Mononuclear cell (primary cell): ENCODE measurements at regions not wholly inside any gene's neighbourhood (a gene's known extent, or its start where the extent isn't known, plus 50 kb on each side); places are given as distances from the start of the nearest gene placed in this dataset.

ENCODE experiments used
- H3K27me3 ChIP-seq: 2 replicates; pipeline ENCODE4 v1.6.0; 2011; ENCODE audit warnings: low read length, control low read depth; ENCODE audit not compliant: insufficient read depth
- H3K4me1 ChIP-seq: 2 replicates; pipeline ENCODE4 v1.5.1; 2011; ENCODE audit warnings: mild to moderate bottlenecking, low read length, control low read depth; ENCODE audit not compliant: insufficient read depth
- H3K4me3 ChIP-seq: 2 replicates; pipeline ENCODE4 v1.5.1; 2011; ENCODE audit warnings: mild to moderate bottlenecking, low read length, moderate library complexity
- H3K9me3 ChIP-seq: 2 replicates; pipeline ENCODE4 v1.5.1; 2011; ENCODE audit warnings: low read depth, mild to moderate bottlenecking, control low read depth, low read length

GRCh38 chr13:31853643-31854326 lies 114.5 kb downstream of the RXFP2 start:
- no peak overlapping the region for H3K4me3 ChIP-seq
- peaks cover 2% of the 10 kb centered on the region for H3K4me1 ChIP-seq
- no peaks in the 10 kb centered on the region for H3K27me3 ChIP-seq
- no peaks in the 10 kb centered on the region for H3K9me3 ChIP-seq

- Histone ChIP-seq H3K4me1 (peaks cover 8% of the 10 kb centered on the region), H3K4me3 (no peak overlapping the region), H3K27me3 (no peaks in the 10 kb centered on the region), H3K9me3 (no peaks in the 10 kb centered on the region)
Measured at GRCh38 chr13:31859571-31859970, 120.2 kb downstream of the RXFP2 start.

GRCh38 chr13:31860002-31860401 lies 120.7 kb downstream of the RXFP2 start:
- H3K9me3 ChIP-seq: no peaks in the 10 kb centered on the region
- H3K4me3 ChIP-seq: no peak overlapping the region
- H3K4me1 ChIP-seq: peaks cover 12% of the 10 kb centered on the region
- H3K27me3 ChIP-seq: no peaks in the 10 kb centered on the region

DNA sequence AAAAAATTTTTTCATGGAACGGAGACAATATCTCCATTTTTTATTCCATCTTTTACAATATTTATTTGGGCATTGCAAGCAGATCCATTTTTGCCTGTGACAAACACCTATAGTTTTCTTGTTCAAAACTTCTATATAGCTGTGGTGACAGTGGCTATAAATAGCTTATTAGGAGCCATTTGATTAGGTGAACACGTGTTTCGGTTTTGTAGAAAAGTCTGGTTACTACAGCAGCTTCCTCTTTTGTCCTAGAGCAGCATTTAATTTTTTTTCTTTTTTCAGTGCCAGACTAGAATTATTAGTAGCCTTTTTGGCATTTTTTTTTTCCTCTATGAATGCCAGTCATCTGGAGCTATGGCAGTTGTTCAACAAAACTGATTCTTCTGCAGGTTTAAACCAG lies 123.5 kb downstream of the RXFP2 start:
- Histone ChIP-seq H3K27me3 (no peaks in the 10 kb centered on the region), H3K9me3 (no peaks in the 10 kb centered on the region), H3K4me1 (peaks cover 17% of the 10 kb centered on the region), H3K4me3 (no peak overlapping the region)

DNA sequence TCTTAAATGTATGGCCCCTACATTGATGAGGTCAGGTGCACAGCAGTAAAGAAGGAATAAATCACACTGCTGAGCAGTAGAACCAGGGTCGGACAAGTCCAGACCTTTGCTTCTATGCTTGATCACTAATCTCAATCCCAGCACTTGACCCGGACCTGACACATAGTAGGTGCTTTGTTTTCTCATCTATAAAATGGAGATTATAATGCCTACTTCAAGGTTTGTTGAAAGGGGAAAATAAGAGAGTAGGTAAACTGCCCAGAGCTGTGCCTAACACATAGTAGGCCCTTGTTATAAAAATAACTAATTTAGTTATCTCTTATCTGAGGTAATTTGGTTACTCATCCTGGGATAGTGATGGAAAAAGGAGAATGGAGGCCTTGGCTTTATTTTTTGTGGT lies 125.0 kb downstream of the RXFP2 start:
- Histone ChIP-seq H3K4me1 (peaks cover 17% of the 10 kb centered on the region), H3K4me3 (no peak overlapping the region), H3K9me3 (no peaks in the 10 kb centered on the region), H3K27me3 (no peaks in the 10 kb centered on the region)

DNA sequence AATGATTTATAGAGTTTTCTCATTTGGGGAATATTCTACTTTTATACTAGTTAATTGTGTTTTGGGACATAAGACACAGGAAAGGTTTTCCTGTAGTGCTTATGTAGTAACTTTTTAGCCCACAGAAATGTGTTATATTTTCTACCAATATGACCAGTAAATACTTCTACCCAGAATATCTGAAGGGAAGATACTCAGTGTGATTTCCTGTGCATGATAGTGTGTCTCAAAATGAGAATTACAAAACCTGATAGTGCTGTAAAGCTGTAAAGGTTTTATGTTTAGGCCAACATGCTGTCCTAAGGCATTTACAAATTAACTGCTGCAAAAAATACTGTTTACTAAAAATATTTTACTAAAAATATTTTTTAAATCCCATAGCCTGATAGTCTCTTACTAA lies 126.8 kb downstream of the RXFP2 start:
- Histone ChIP-seq H3K4me1 (peaks cover 23% of the 10 kb centered on the region), H3K4me3 (no peak overlapping the region), H3K9me3 (no peaks in the 10 kb centered on the region), H3K27me3 (no peaks in the 10 kb centered on the region)

- no peak overlapping the region for H3K4me3 ChIP-seq
- peaks cover 22% of the 10 kb centered on the region for H3K4me1 ChIP-seq
- H3K27me3 ChIP-seq: no peaks in the 10 kb centered on the region
- no peaks in the 10 kb centered on the region for H3K9me3 ChIP-seq
Measured at GRCh38 chr13:31867709-31868108, 128.4 kb downstream of the RXFP2 start.

- peaks cover 14% of the 10 kb centered on the region for H3K4me1 ChIP-seq
- no peaks in the 10 kb centered on the region for H3K9me3 ChIP-seq
- no peaks in the 10 kb centered on the region for H3K27me3 ChIP-seq
- no peak overlapping the region for H3K4me3 ChIP-seq
Measured at GRCh38 chr13:31869582-31869981, 130.3 kb downstream of the RXFP2 start.

DNA sequence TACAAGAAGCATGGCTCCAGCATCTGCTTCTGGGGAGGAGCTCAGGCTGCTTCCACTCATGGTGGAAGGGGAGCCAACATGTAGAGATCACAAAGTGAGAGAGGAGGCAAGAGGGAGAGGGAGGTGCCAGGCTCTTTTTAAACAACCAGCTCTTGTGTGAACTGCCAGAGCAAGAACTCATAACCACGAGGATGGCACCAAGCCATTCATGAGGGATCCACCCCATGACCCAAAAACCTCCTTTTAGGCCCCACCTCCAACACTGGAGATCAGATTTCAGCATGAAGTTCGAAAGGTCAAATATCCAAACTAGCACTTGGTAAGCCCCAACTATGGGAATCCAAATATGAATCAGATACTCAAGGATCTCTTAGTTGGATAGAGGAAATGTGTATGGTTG lies 131.2 kb downstream of the RXFP2 start:
- no peak overlapping the region for H3K4me3 ChIP-seq
- no peaks in the 10 kb centered on the region for H3K9me3 ChIP-seq
- H3K27me3 ChIP-seq: no peaks in the 10 kb centered on the region

DNA sequence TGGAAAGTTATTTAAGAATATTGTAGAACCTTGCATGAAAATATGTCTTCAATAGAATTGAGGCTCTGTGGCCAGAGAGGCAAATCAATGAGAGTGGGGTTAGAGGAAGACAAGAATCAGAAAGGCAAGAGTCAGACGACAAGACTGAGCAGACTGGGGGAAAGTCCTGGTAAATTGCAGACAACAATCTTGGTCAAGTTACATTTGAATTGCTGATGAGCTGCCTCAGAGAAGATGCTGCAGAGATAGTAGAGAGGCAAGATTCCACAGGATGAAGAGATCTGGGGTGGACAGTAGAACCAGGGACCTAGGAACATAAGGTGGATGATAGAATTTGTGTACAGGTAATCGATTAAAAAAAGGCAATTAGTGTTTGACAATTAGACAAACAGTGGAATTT lies 133.8 kb downstream of the RXFP2 start:
- Histone ChIP-seq H3K4me1 (peaks cover 6% of the 10 kb centered on the region), H3K9me3 (no peaks in the 10 kb centered on the region), H3K27me3 (no peaks in the 10 kb centered on the region), H3K4me3 (no peak overlapping the region)

More for the DNA sequence above, 131.2 kb downstream of the RXFP2 start:
- H3K4me1 ChIP-seq: peaks cover 6% of the 10 kb centered on the region

DNA sequence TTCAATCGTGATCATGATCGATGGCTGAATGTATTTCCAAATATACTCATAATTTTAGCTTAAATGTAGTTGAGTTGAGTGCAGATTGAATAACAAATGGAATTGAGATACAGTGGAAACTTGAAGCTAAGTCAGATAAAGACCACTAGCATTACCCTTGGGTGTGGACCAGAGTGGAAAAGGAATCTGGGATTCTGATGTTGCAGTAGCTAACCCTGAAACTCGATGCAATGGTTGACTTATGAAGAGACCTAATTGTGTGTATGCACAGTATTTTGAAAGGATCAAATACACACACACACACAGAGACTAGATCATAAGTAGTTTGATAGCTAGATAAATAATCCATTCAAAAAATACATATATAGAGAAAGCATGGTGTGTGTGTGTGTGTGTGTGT lies 135.8 kb downstream of the RXFP2 start:
- peaks cover 5% of the 10 kb centered on the region for H3K4me1 ChIP-seq
- no peak overlapping the region for H3K4me3 ChIP-seq
- H3K27me3 ChIP-seq: no peaks in the 10 kb centered on the region

DNA sequence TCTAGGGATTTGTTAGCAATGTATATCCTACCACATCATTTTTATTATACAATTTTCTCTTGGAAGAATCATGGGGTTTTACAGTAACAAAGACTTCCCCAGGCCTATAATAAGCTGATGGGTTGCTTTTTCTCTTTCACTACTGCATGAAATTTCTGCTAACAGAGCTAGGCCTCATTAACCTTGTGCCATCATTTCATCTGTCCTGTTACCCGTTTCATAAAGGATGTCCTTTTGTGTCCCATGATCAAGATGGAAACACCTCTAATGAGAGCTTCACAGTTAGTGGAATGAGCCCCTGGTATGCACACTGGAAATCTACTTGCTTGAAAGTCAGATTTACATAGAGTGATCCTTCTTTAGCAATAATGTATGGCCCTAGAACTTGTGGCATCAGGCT lies 138.7 kb downstream of the RXFP2 start:
- H3K4me3 ChIP-seq: no peak overlapping the region
- no peaks in the 10 kb centered on the region for H3K27me3 ChIP-seq
- H3K4me1 ChIP-seq: peaks cover 9% of the 10 kb centered on the region
- H3K9me3 ChIP-seq: no peaks in the 10 kb centered on the region

More for the DNA sequence above, 135.8 kb downstream of the RXFP2 start:
- H3K9me3 ChIP-seq: no peaks in the 10 kb centered on the region

- H3K4me1 ChIP-seq: peaks cover 9% of the 10 kb centered on the region
- no peak overlapping the region for H3K4me3 ChIP-seq
Measured at GRCh38 chr13:31878495-31878894, 139.2 kb downstream of the RXFP2 start.

GRCh38 chr13:31878955-31879354 lies 139.6 kb downstream of the RXFP2 start:
- Histone ChIP-seq H3K4me3 (no peak overlapping the region), H3K27me3 (no peaks in the 10 kb centered on the region), H3K9me3 (no peaks in the 10 kb centered on the region), H3K4me1 (peaks cover 9% of the 10 kb centered on the region)

More at GRCh38 chr13:31878495-31878894, 139.2 kb downstream of the RXFP2 start:
- Histone ChIP-seq H3K9me3 (no peaks in the 10 kb centered on the region), H3K27me3 (no peaks in the 10 kb centered on the region)

- Histone ChIP-seq H3K9me3 (no peaks in the 10 kb centered on the region), H3K4me3 (no peak overlapping the region), H3K27me3 (no peaks in the 10 kb centered on the region), H3K4me1 (peaks cover 14% of the 10 kb centered on the region)
Measured at GRCh38 chr13:31880851-31881494, 141.6 kb downstream of the RXFP2 start.

GRCh38 chr13:31881495-31881882 lies 142.2 kb downstream of the RXFP2 start:
- no peak overlapping the region for H3K4me3 ChIP-seq
- no peaks in the 10 kb centered on the region for H3K9me3 ChIP-seq
- no peaks in the 10 kb centered on the region for H3K27me3 ChIP-seq
- H3K4me1 ChIP-seq: peaks cover 16% of the 10 kb centered on the region
